ENCODE measurements at regions not wholly inside any gene's neighbourhood (a gene's known extent, or its start where the extent isn't known, plus 50 kb on each side); places are given as distances from the start of the nearest gene placed in this dataset.

GRCh38 chr4:123116412-123116811 lies 194.0 kb upstream of the NUDT6 start:
- no peaks in the 10 kb centered on the region for H3K9me3 ChIP-seq (ENCODE audit: insufficient read depth, low read length)
- H3K36me3 ChIP-seq (replicated peaks; ENCODE audit: low read depth, low read length) = peaks cover 8% of the 10 kb centered on the region
- H3K9ac ChIP-seq (ENCODE audit: low read length) = no peak overlapping the region
- H3K4me2 ChIP-seq (ENCODE audit: low read length) = no peak overlapping the region
- no peaks in the 10 kb centered on the region for H4K20me1 ChIP-seq (ENCODE audit: insufficient read depth, low read length)
- no peaks in the 10 kb centered on the region for H3K27me3 ChIP-seq (ENCODE audit: low read depth, low read length)
- TF ChIP-seq CTCF (IDR thresholded peaks at IDR 0.05; ENCODE audit: low read depth, low read length) = no peak
- TF ChIP-seq EZH2phosphoT487 (IDR thresholded peaks at IDR 0.05; ENCODE audit: low read depth) = no peak
- no peak overlapping the region for H3K4me3 ChIP-seq (ENCODE audit: low read length)
- no peaks in the 10 kb centered on the region for H3K4me1 ChIP-seq (ENCODE audit: low read length)
- H3K79me2 ChIP-seq (ENCODE audit: low read length) = no peaks in the 10 kb centered on the region
- no peak overlapping the region for H3K27ac ChIP-seq (ENCODE audit: low read length)
- no peak overlapping the region for H2AFZ ChIP-seq (ENCODE audit: low read depth, low read length)

GRCh38 chr4:123120473-123120872 lies 198.1 kb upstream of the NUDT6 start:
- no peaks in the 10 kb centered on the region for H3K4me1 ChIP-seq (ENCODE audit: low read length)
- no peaks in the 10 kb centered on the region for H3K79me2 ChIP-seq (ENCODE audit: low read length)
- H2AFZ ChIP-seq (ENCODE audit: low read depth, low read length) = no peak overlapping the region
- no peak overlapping the region for H3K27ac ChIP-seq (ENCODE audit: low read length)
- H3K36me3 ChIP-seq (replicated peaks; ENCODE audit: low read depth, low read length) = no peaks in the 10 kb centered on the region
- no peak for TF ChIP-seq EZH2phosphoT487 (IDR thresholded peaks at IDR 0.05; ENCODE audit: low read depth)
- no peak for TF ChIP-seq CTCF (IDR thresholded peaks at IDR 0.05; ENCODE audit: low read depth, low read length)
- no peaks in the 10 kb centered on the region for H3K9me3 ChIP-seq (ENCODE audit: insufficient read depth, low read length)
- H3K9ac ChIP-seq (ENCODE audit: low read length) = no peak overlapping the region
- H3K27me3 ChIP-seq (ENCODE audit: low read depth, low read length) = no peaks in the 10 kb centered on the region
- H3K4me2 ChIP-seq (ENCODE audit: low read length) = no peak overlapping the region
- no peak overlapping the region for H3K4me3 ChIP-seq (ENCODE audit: low read length)
- no peaks in the 10 kb centered on the region for H4K20me1 ChIP-seq (ENCODE audit: insufficient read depth, low read length)

- no peak overlapping the region for H3K9ac ChIP-seq (ENCODE audit: low read length)
- H3K36me3 ChIP-seq (replicated peaks; ENCODE audit: low read depth, low read length) = no peaks in the 10 kb centered on the region
- no peaks in the 10 kb centered on the region for H3K27me3 ChIP-seq (ENCODE audit: low read depth, low read length)
- no peak overlapping the region for H3K4me2 ChIP-seq (ENCODE audit: low read length)
- no peaks in the 10 kb centered on the region for H3K79me2 ChIP-seq (ENCODE audit: low read length)
- H3K9me3 ChIP-seq (ENCODE audit: insufficient read depth, low read length) = no peaks in the 10 kb centered on the region
- no peaks in the 10 kb centered on the region for H3K4me1 ChIP-seq (ENCODE audit: low read length)
- no peaks in the 10 kb centered on the region for H4K20me1 ChIP-seq (ENCODE audit: insufficient read depth, low read length)
- no peak overlapping the region for H3K27ac ChIP-seq (ENCODE audit: low read length)
- H3K4me3 ChIP-seq (ENCODE audit: low read length) = no peak overlapping the region
- TF ChIP-seq CTCF (IDR thresholded peaks at IDR 0.05; ENCODE audit: low read depth, low read length) = no peak
- TF ChIP-seq EZH2phosphoT487 (IDR thresholded peaks at IDR 0.05; ENCODE audit: low read depth) = no peak
- no peak overlapping the region for H2AFZ ChIP-seq (ENCODE audit: low read depth, low read length)
These were observed 199.0 kb upstream of the NUDT6 start for GRCh38 chr4:123121241-123121907.

GRCh38 chr4:123125477-123125876 lies 203.1 kb upstream of the NUDT6 start:
- no peaks in the 10 kb centered on the region for H3K4me1 ChIP-seq (ENCODE audit: low read length)
- no peak overlapping the region for H3K4me3 ChIP-seq (ENCODE audit: low read length)
- no peaks in the 10 kb centered on the region for H3K79me2 ChIP-seq (ENCODE audit: low read length)
- H2AFZ ChIP-seq (ENCODE audit: low read depth, low read length) = no peak overlapping the region
- no peaks in the 10 kb centered on the region for H3K36me3 ChIP-seq (replicated peaks; ENCODE audit: low read depth, low read length)
- H4K20me1 ChIP-seq (ENCODE audit: insufficient read depth, low read length) = no peaks in the 10 kb centered on the region
- no peak overlapping the region for H3K27ac ChIP-seq (ENCODE audit: low read length)
- H3K4me2 ChIP-seq (ENCODE audit: low read length) = no peak overlapping the region
- H3K27me3 ChIP-seq (ENCODE audit: low read depth, low read length) = no peaks in the 10 kb centered on the region
- H3K9ac ChIP-seq (ENCODE audit: low read length) = no peak overlapping the region
- TF ChIP-seq CTCF (IDR thresholded peaks at IDR 0.05; ENCODE audit: low read depth, low read length) (no peak), EZH2phosphoT487 (IDR thresholded peaks at IDR 0.05; ENCODE audit: low read depth) (no peak)
- H3K9me3 ChIP-seq (ENCODE audit: insufficient read depth, low read length) = no peaks in the 10 kb centered on the region
